ENCODE measurements at regions not wholly inside any gene's neighbourhood (a gene's known extent, or its start where the extent isn't known, plus 50 kb on each side); places are given as distances from the start of the nearest gene placed in this dataset.

DNA sequence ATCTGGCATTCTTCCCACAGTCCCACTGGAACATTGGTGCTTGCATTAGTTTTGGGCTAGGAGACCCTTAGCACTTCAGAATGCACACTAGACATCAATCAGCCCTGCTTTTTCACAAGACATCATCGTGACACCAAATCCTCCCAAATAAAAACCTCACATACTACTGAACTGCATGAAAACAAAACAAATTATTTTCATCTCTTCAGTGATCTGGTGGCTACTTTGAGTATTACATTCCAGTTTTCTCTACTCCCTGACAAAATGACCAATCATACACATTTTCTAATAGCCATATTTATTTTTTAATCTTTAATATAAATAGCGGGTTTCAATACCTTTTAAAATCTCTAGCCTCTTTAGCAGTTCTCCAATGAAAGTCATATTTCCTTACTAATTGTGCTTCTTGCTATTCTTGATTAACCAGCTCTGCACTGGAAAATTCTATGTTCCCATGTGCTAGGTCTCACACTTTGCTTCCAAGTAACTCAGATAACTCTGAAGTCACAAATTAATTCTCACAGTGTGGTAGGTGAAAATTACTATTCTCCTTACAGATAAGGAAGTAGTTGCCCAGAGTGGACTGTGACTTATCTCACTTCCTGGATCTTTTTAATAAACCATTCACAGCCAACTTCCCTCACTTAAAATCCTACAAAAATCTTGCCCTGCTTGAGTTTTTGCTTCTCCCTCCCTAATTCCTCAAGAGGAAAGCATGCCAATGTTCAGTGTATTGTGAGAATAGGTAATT is 82.5 kb upstream of the EPB41L3 start:
- Histone ChIP-seq H2AFZ (ENCODE audit: low read depth, low read length) (no peak overlapping the region), H3K27me3 (ENCODE audit: insufficient read depth, low read length) (peaks cover 38% of the 10 kb centered on the region), H3K4me1 (ENCODE audit: insufficient read depth, low read length) (peaks cover 19% of the 10 kb centered on the region), H3K36me3 (ENCODE audit: insufficient read depth, low read length) (no peaks in the 10 kb centered on the region), H3K9me3 (ENCODE audit: low read length) (no peaks in the 10 kb centered on the region), H3K4me3 (ENCODE audit: low read length) (no peak overlapping the region)

DNA sequence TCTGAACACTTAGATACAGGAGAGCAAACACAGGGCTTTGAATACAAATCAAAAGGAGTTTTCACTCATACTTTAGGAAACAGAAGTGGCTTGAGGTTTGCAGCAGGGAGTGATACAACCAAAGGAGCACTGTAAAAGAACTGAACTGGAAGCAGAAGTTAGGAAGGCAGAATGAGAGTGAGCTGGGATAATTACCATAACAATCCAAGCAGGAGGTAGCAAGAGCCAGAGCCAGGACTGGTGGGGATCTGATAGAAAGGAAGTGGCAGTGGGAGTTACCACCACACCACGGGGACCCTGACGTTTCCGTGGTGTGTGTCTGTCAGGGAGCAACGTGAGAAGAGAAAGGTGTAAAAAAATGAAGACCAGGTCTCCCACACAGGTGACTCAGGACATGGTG is 81.3 kb upstream of the EPB41L3 start:
- Histone ChIP-seq H3K9me3 (ENCODE audit: low read length) (no peaks in the 10 kb centered on the region), H3K4me1 (ENCODE audit: insufficient read depth, low read length) (peaks cover 19% of the 10 kb centered on the region), H3K27me3 (ENCODE audit: insufficient read depth, low read length) (peaks cover 28% of the 10 kb centered on the region), H3K36me3 (ENCODE audit: insufficient read depth, low read length) (no peaks in the 10 kb centered on the region), H2AFZ (ENCODE audit: low read depth, low read length) (no peak overlapping the region), H3K4me3 (ENCODE audit: low read length) (no peak overlapping the region)

DNA sequence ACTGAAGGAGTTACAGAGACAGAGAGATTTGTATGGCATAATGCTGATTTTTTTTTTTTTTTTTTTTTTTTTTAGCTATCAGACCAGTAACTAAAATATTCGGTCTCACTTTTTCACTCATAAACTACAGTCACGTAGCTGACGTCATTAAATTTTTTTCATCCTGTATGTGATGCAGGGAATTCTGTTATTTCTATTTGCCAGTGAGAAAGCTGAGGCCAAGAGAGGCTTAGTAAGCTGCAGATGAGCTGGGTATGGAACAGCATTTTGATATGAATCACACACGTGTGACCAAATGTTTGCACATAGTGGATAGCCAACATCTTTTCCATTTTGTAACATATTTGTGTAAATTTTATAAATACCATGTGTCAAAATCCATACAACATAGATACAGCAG is 79.1 kb upstream of the EPB41L3 start:
- Histone ChIP-seq H3K36me3 (ENCODE audit: insufficient read depth, low read length) (no peaks in the 10 kb centered on the region), H3K4me3 (ENCODE audit: low read length) (no peak overlapping the region), H3K9me3 (ENCODE audit: low read length) (no peaks in the 10 kb centered on the region), H2AFZ (ENCODE audit: low read depth, low read length) (no peak overlapping the region), H3K4me1 (ENCODE audit: insufficient read depth, low read length) (peaks cover 15% of the 10 kb centered on the region), H3K27me3 (ENCODE audit: insufficient read depth, low read length) (peaks cover 18% of the 10 kb centered on the region)

DNA sequence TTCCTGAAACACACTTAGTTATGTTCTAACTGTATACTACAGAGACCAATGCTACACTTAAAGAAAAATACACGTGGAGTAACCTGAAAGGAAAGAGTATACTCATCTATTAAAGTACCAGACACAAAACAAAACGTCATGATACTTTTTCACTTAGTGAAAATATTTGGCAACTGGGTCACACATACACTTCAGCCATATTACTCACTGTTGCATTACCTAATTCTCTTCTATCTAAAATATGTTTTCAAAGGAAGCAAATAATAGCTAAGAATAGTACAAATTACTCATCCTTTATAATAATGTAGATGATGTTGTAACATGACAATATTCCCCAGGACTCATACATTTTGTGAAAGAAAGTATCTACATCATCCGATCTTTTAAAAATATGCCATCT is 76.5 kb upstream of the EPB41L3 start:
- peaks cover 2% of the 10 kb centered on the region for H3K9me3 ChIP-seq (ENCODE audit: low read length)
- H2AFZ ChIP-seq (ENCODE audit: low read depth, low read length), result no peak overlapping the region
- no peak overlapping the region for H3K4me3 ChIP-seq (ENCODE audit: low read length)
- H3K4me1 ChIP-seq (ENCODE audit: insufficient read depth, low read length), result peaks cover 11% of the 10 kb centered on the region
- H3K27me3 ChIP-seq (ENCODE audit: insufficient read depth, low read length), result peaks cover 7% of the 10 kb centered on the region
- H3K36me3 ChIP-seq (ENCODE audit: insufficient read depth, low read length), result no peaks in the 10 kb centered on the region

DNA sequence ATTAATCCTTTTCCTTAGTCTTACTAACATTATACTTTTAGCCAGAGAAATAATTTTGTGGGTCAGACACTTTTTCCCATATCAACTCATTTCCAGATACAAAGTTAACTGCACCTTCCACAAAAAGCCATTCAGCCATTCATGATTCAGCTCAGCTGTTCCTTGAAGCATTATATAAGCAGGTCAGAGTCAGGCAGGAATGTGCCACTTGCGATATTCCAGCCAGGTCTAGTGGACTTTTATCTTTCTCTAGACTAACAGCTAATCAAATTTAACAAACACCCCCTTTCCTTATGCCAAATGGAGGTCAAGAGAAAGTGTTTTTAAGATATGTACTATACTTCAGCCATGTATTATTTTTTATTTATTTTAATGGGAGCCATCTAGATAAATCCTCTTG is 75.6 kb upstream of the EPB41L3 start:
- H3K9me3 ChIP-seq (ENCODE audit: low read length), result peaks cover 2% of the 10 kb centered on the region
- H3K4me3 ChIP-seq (ENCODE audit: low read length), result no peak overlapping the region
- H3K36me3 ChIP-seq (ENCODE audit: insufficient read depth, low read length), result no peaks in the 10 kb centered on the region
- H2AFZ ChIP-seq (ENCODE audit: low read depth, low read length), result no peak overlapping the region
- peaks cover 2% of the 10 kb centered on the region for H3K4me1 ChIP-seq (ENCODE audit: insufficient read depth, low read length)
- peaks cover 7% of the 10 kb centered on the region for H3K27me3 ChIP-seq (ENCODE audit: insufficient read depth, low read length)

DNA sequence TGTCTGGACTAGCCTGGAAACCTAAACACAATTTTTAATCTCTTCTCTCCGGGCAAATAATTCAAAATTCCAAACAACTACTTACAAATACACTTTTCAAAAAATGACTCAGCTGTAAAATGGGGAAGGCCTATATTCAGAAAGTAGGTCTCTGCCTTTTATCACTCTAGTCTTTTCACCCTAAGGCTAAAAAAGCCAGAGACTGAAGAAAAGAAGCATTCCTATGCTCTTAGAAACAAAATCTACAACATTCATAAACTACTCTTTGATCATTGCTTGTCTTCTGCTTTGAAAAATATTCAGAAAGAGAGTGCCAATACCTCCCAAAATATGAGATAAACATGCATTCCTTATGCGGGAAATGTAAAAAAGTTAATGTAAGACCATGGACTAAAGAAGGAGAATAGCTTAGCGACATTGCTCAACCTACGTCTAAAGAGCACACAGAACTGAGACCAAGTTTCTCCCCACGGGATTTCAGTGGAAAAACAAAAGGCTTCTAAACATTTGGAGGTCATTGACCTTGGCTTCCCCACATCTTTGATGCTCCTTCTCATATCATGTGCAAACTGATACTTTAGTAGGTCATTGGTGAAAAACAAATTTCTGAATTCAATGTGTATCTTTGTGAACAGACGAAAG is 74.4 kb upstream of the EPB41L3 start:
- Histone ChIP-seq H3K4me1 (ENCODE audit: insufficient read depth, low read length) (no peaks in the 10 kb centered on the region), H3K36me3 (ENCODE audit: insufficient read depth, low read length) (no peaks in the 10 kb centered on the region), H3K4me3 (ENCODE audit: low read length) (no peak overlapping the region)

DNA sequence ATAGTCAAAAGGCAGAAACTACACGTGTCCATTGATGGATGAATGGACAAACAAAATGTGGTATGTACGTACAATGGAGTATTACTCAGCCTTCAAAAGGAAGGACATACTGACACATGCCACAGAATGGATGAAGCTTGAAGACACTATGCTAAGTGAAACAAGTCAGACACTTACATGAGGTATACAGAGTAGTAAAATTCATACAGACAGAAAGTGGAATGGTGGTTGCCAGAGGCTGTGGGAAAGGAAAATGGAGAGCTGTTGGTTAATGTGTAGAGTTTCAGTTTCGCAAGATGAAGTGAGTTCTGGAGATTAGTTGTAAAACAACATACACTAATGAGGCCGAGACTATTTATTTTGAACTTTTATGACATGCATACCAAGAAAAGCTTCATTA is 67.4 kb upstream of the EPB41L3 start:
- peaks cover 3% of the 10 kb centered on the region for H3K27me3 ChIP-seq (ENCODE audit: insufficient read depth, low read length)
- H3K4me1 ChIP-seq (ENCODE audit: insufficient read depth, low read length), result no peaks in the 10 kb centered on the region
- no peaks in the 10 kb centered on the region for H3K36me3 ChIP-seq (ENCODE audit: insufficient read depth, low read length)
- peaks cover 2% of the 10 kb centered on the region for H3K9me3 ChIP-seq (ENCODE audit: low read length)
- H3K4me3 ChIP-seq (ENCODE audit: low read length), result no peak overlapping the region
- no peak overlapping the region for H2AFZ ChIP-seq (ENCODE audit: low read depth, low read length)

More for the DNA sequence above, 74.4 kb upstream of the EPB41L3 start:
- Histone ChIP-seq H3K27me3 (ENCODE audit: insufficient read depth, low read length) (peaks cover 3% of the 10 kb centered on the region), H2AFZ (ENCODE audit: low read depth, low read length) (no peak overlapping the region), H3K9me3 (ENCODE audit: low read length) (peaks cover 2% of the 10 kb centered on the region)

DNA sequence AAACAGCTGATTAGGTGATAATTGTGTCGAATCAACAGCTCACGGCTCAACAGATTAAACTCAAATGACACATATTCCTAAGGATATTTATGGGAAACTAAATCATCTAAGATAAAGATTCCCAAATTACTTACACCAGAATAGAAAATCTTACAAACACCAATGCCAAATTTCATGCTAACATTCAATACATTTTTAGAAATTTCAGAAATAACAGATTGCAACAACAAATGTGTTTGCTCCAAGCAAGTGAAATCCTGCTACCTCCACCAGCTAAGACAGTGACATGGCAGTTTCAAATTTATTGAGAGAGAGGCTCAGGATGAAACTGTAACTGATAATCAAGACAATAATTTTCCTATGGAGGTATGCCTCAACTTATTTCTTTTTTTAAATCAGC is 65.0 kb upstream of the EPB41L3 start:
- H3K4me1 ChIP-seq (ENCODE audit: insufficient read depth, low read length), result no peaks in the 10 kb centered on the region
- no peaks in the 10 kb centered on the region for H3K36me3 ChIP-seq (ENCODE audit: insufficient read depth, low read length)
- H2AFZ ChIP-seq (ENCODE audit: low read depth, low read length), result no peak overlapping the region
- H3K9me3 ChIP-seq (ENCODE audit: low read length), result no peaks in the 10 kb centered on the region
- no peak overlapping the region for H3K4me3 ChIP-seq (ENCODE audit: low read length)
- H3K27me3 ChIP-seq (ENCODE audit: insufficient read depth, low read length), result no peaks in the 10 kb centered on the region

DNA sequence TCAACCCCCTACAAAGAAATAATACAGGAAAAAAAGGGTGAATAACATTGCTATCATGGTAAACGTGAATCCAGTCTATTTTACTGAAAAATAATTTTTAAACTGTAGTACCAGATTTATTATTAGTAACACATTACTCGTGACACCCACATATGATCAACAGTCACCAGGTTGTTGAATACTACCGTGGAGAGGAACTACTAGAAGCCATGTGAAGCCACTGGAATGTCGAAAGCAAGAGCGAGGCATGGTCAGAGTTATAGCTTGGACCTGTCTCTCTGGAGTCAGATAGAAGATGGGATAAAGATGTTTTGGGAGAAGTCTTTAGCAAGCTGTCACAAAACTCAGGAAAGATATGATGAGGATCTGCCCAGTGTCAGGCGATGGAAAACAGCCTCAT is 63.2 kb upstream of the EPB41L3 start:
- no peak overlapping the region for H3K4me3 ChIP-seq (ENCODE audit: low read length)
- H3K36me3 ChIP-seq (ENCODE audit: insufficient read depth, low read length), result no peaks in the 10 kb centered on the region
- no peaks in the 10 kb centered on the region for H3K9me3 ChIP-seq (ENCODE audit: low read length)
- no peaks in the 10 kb centered on the region for H3K4me1 ChIP-seq (ENCODE audit: insufficient read depth, low read length)
- H2AFZ ChIP-seq (ENCODE audit: low read depth, low read length), result no peak overlapping the region
- peaks cover 3% of the 10 kb centered on the region for H3K27me3 ChIP-seq (ENCODE audit: insufficient read depth, low read length)

DNA sequence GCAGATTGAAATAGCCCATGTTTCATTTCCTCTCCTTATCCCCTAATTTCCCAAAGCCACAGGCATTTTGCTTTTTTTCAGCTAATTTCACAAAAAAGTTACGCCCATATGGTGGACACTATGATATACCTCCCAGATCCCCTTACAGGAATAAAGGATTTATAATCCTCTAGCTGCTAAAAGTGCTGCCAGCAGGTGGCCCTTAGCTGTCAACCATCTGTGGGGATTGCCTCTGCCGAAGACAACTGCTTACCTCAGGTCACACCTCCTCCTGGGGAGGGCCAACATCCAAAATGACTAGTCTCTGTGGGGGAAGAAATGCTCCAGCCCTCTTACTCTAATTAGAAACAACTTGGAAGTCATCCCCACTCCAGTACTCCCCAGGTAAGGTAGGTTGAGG is 61.0 kb upstream of the EPB41L3 start:
- H3K36me3 ChIP-seq (ENCODE audit: insufficient read depth, low read length), result no peaks in the 10 kb centered on the region
- no peaks in the 10 kb centered on the region for H3K4me1 ChIP-seq (ENCODE audit: insufficient read depth, low read length)
- H2AFZ ChIP-seq (ENCODE audit: low read depth, low read length), result no peak overlapping the region
- no peaks in the 10 kb centered on the region for H3K9me3 ChIP-seq (ENCODE audit: low read length)
- H3K4me3 ChIP-seq (ENCODE audit: low read length), result no peak overlapping the region
- peaks cover 3% of the 10 kb centered on the region for H3K27me3 ChIP-seq (ENCODE audit: insufficient read depth, low read length)

DNA sequence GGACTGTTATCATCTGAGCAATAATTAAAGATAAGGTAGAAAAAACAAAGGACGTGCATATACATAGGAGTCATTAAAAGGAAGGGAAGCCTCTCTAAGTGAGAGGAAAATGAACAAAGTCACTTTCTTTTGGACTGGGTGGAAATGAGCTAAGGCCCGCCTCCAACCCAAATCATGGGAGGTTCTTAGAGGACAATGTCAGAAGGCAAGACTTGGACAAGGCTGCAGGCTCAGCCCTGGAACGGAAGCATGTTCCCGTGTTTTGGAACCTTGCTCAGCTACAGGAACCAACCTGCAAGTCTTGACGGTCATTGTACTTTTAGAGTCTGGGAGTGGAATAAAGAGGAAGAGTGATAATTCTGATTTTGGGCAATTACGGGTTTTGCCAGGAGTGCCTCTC is 59.4 kb upstream of the EPB41L3 start:
- Histone ChIP-seq H3K9me3 (ENCODE audit: low read length) (no peaks in the 10 kb centered on the region), H3K4me1 (ENCODE audit: insufficient read depth, low read length) (no peaks in the 10 kb centered on the region), H3K4me3 (ENCODE audit: low read length) (no peak overlapping the region), H3K36me3 (ENCODE audit: insufficient read depth, low read length) (no peaks in the 10 kb centered on the region), H2AFZ (ENCODE audit: low read depth, low read length) (no peak overlapping the region), H3K27me3 (ENCODE audit: insufficient read depth, low read length) (peaks cover 3% of the 10 kb centered on the region)

DNA sequence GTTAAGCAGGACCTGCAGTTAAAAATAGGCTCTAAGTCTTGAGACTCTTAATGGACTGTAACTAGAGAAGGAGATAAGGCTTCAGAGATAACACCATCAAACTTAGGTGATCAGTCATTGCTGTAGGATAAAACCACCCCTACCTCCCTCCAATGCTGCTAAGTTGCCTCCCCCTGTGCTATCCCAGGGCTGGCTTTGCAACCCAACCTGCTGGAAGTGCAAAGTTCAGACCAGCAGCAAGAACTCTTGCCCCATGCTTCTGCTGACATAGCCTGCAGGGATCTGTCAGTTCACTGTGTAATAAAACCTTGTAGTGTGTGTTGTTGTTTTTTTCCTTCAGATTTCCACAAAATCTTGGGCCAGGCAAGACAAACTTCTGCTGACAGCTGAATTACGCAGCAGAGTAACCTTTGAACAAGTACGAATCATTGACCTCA is 57.4 kb upstream of the EPB41L3 start:
- H3K4me1 ChIP-seq (ENCODE audit: insufficient read depth, low read length), result no peaks in the 10 kb centered on the region
- no peaks in the 10 kb centered on the region for H3K36me3 ChIP-seq (ENCODE audit: insufficient read depth, low read length)

DNA sequence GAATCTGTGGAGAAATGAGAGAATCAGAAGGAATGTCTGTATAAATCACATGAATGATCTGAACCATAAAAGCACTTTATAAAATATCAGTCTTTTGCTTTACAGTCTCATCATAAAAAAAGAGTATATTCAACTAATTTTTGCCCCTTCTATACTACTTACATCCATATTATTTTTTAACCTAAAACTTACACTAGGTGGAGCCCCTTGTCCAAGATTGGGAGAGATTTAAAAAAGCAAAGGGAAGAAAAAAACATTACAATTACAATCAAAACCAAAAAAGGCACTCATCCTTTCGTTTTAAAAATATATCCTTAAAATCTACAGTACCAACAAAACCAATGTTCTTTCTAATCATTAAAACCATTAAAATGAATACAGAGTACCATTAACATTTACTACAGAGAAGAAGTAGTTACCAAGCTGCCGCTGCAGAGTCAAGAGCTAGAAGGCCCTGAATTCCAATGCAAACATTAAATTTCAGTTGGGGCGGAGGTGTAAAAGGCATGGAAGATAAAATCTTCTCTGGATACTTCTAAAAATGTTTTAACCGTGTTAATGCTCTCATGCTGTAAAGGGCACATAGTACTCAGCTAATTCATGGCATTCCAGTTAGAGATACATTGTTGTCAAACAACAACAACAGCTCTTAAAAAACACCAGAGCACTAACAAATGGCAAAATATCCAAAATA is 56.7 kb upstream of the EPB41L3 start:
- Histone ChIP-seq H3K9me3 (ENCODE audit: low read length) (no peaks in the 10 kb centered on the region), H2AFZ (ENCODE audit: low read depth, low read length) (no peak overlapping the region), H3K36me3 (ENCODE audit: insufficient read depth, low read length) (no peaks in the 10 kb centered on the region), H3K4me3 (ENCODE audit: low read length) (no peak overlapping the region), H3K4me1 (ENCODE audit: insufficient read depth, low read length) (no peaks in the 10 kb centered on the region), H3K27me3 (ENCODE audit: insufficient read depth, low read length) (peaks cover 3% of the 10 kb centered on the region)

More for the DNA sequence above, 57.4 kb upstream of the EPB41L3 start:
- H3K27me3 ChIP-seq (ENCODE audit: insufficient read depth, low read length), result peaks cover 3% of the 10 kb centered on the region
- H2AFZ ChIP-seq (ENCODE audit: low read depth, low read length), result no peak overlapping the region
- H3K4me3 ChIP-seq (ENCODE audit: low read length), result no peak overlapping the region
- no peaks in the 10 kb centered on the region for H3K9me3 ChIP-seq (ENCODE audit: low read length)
